Mesodermal cell (in vitro differentiated cells): ENCODE measurements at regions not wholly inside any gene's neighbourhood (a gene's known extent, or its start where the extent isn't known, plus 50 kb on each side); places are given as distances from the start of the nearest gene placed in this dataset.
"Not testable (repeated sequence)": the region's sequence is repeated elsewhere in the genome, so short reads cannot be mapped to it uniquely, and the experiment has no call there.

Experiments
- H3K27ac ChIP-seq: 2 replicates; pipeline ENCODE4 v1.7.0; 2013; ENCODE audit warnings: mild to moderate bottlenecking, low read depth, low read length, moderate library complexity; ENCODE audit not compliant: severe bottlenecking
- H3K36me3 ChIP-seq: 2 replicates; pipeline ENCODE4 v1.7.1; 2013; ENCODE audit warnings: mild to moderate bottlenecking, low read length, moderate library complexity; ENCODE audit not compliant: control insufficient read depth, insufficient read depth
- H3K4me1 ChIP-seq: one replicate; pipeline ENCODE4 v1.7.1; 2013; ENCODE audit warnings: mild to moderate bottlenecking, low read length; ENCODE audit not compliant: insufficient read depth, control insufficient read depth, poor library complexity, severe bottlenecking
- H3K4me3 ChIP-seq: 2 replicates; pipeline ENCODE4 v1.7.0; 2013; ENCODE audit warnings: low read length, control low read depth, mild to moderate bottlenecking; ENCODE audit not compliant: insufficient read depth, poor library complexity, severe bottlenecking; ENCODE audit errors: extremely low read depth
- H3K9me3 ChIP-seq: 2 replicates; pipeline ENCODE4 v1.7.1; 2013; ENCODE audit warnings: mild to moderate bottlenecking, low read length, moderate library complexity; ENCODE audit not compliant: control insufficient read depth
- whole genome bisulfite sequencing, 2 experiments: methylation state at CpG; one replicate each; pipeline ENCODE4 v1.1.5; 2013; ENCODE audit warnings: missing lambda C conversion rate in 2 of 2; ENCODE audit not compliant: insufficient coverage in 2 of 2; 5-methylcytosine and 5-hydroxymethylcytosine counted together

DNA sequence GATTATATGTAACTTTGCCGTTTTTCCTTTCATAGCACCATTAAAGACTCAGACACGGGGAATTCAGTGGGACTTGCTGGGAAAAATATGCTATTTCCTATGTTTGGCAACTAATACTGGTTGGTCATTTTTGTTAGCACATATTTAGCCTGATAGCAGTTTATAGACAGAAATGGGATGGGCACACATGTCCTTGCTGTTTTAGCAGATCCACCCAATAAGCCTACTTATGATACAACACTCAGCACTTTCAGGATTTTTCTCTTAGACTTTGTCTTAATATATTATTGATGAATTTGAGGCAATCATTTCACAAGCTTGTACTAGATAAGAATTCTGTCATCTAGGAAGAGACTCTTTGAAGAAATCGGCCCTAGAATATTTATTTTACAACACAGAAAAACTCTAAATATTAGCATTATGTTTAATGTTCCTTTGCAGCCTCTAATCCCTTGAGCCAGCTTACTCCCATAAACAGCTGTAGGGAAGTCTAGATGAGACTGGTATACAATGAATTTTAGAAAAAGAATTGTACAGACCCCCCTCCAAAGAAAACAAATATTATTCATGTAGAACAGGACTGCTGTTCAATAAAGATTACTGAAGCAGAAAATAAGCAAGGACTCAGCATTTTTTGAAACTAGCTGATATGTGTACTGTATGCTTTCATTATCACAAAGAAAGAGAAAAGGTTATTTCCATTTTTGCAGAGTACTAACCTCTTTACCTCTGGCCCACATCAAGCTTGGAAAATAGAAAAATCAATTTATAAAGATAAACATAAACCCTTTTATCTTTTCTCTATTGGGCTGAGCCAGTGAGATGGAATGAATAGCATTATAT lies 656.8 kb upstream of the SGO1 start:
- H3K36me3 ChIP-seq, result no peaks in the 10 kb centered on the region
- H3K27ac ChIP-seq, result no peak overlapping the region
- 100% methylated on average over 1 of the region's 3 CpGs; no CpG with 5 or more reads in 1 of the 2 experiments for WGBS, 2 experiments
- no peaks in the 10 kb centered on the region for H3K9me3 ChIP-seq
- no peak overlapping the region for H3K4me3 ChIP-seq
- no peaks in the 10 kb centered on the region for H3K4me1 ChIP-seq

DNA sequence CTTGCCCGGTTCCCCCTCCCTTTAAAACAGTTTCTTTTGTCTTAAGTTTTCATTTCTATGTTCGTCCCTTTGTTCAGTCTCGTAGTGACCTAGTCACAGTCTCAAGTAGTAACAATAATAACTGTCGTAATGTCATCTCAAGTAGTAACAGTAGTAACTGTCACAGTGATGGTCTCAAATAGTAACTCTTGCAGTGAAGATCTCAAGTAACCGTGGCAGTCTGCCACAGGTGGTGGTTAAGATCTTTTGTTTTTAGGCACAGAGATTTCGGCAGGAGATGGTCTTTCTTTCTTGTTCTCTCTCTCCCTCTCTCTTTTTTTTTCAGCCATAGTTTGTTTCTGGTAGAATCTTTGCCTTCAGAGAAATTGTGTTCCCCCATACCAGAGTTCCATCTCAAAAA lies 656.0 kb upstream of the SGO1 start:
- 57 to 87% methylated on average over 2 to 6 of the region's 6 CpGs for WGBS, 2 experiments
- H3K4me1 ChIP-seq, result no peaks in the 10 kb centered on the region
- H3K4me3 ChIP-seq, result no peak overlapping the region
- H3K27ac ChIP-seq, result no peak overlapping the region
- H3K36me3 ChIP-seq, result no peaks in the 10 kb centered on the region
- H3K9me3 ChIP-seq, result no peaks in the 10 kb centered on the region

- H3K4me3 ChIP-seq, result no peak overlapping the region
- no CpG with 5 or more reads among the region's 3 CpGs for WGBS, 2 experiments
- H3K4me1 ChIP-seq, result no peaks in the 10 kb centered on the region
- no peak overlapping the region for H3K27ac ChIP-seq
- H3K36me3 ChIP-seq, result no peaks in the 10 kb centered on the region
- no peaks in the 10 kb centered on the region for H3K9me3 ChIP-seq
Observed at GRCh38 chr3:20837676-20838302, 651.8 kb upstream of the SGO1 start.

DNA sequence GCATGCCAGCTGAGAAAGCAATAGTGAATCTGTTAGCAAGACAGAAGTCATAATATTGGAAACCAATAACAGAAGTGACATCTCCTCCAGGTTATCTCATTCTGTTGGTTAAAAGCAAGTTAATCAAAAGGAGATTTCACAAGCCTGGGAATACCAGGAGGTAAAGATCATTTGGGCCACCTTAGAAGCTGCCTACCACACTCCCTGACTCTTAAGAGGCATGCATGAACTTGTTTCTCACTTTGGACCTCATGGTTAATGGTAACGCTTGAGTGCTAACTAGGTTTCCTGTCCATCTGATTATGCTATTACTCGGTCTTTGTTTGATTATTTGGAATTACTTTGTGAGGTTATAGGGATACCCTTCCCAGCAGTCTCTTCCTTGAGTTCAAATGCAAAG lies 650.8 kb upstream of the SGO1 start:
- Histone ChIP-seq H3K36me3 (no peaks in the 10 kb centered on the region), H3K9me3 (no peaks in the 10 kb centered on the region), H3K4me1 (no peaks in the 10 kb centered on the region), H3K27ac (no peak overlapping the region), H3K4me3 (no peak overlapping the region)
- no CpG with 5 or more reads among the region's 2 CpGs for WGBS, 2 experiments

DNA sequence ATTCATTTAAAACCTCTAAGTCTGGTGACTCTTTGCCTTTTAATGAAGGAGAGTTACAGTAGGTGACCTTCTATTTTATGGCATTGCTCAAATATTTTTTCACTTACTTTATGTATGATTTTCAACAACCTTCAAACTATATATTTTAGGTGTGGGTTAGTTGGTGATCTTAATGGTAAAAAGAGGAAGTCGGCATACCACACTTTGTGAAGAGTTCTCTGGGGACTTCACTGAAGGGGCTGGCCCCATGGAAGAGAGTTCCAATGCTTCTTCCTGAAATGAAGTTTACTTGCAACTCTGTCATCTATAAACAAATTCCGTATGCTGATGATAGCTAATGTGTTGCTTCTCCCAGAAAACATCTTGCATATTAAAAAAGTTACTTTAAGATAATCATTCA lies 647.0 kb upstream of the SGO1 start:
- no peak overlapping the region for H3K27ac ChIP-seq
- H3K36me3 ChIP-seq, result no peaks in the 10 kb centered on the region
- no peak overlapping the region for H3K4me3 ChIP-seq
- no peaks in the 10 kb centered on the region for H3K4me1 ChIP-seq
- 100% methylated on average over 1 of the region's 2 CpGs; no CpG with 5 or more reads in 1 of the 2 experiments for WGBS, 2 experiments
- H3K9me3 ChIP-seq, result no peaks in the 10 kb centered on the region

DNA sequence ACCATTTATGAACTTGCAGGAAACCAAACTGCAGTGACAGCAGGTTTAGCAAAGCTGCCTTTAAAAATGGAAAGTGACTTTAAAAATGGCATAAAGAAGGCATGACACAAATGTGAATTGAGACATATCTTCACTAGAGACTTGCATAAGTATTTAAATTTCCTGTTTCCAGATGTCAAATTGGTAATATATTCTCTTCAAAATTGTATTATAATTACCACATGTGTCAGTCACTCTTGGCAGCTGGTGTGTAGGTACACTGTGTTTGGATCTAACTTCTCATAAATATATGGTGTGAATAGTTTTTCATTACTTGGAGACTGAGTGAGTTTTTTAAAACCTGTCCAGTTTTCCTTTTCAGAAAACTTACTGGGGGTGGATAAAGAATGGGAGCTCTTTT lies 636.2 kb upstream of the SGO1 start:
- Histone ChIP-seq H3K4me3 (no peak overlapping the region), H3K9me3 (no peaks in the 10 kb centered on the region), H3K36me3 (no peaks in the 10 kb centered on the region), H3K27ac (no peak overlapping the region), H3K4me1 (no peaks in the 10 kb centered on the region)

DNA sequence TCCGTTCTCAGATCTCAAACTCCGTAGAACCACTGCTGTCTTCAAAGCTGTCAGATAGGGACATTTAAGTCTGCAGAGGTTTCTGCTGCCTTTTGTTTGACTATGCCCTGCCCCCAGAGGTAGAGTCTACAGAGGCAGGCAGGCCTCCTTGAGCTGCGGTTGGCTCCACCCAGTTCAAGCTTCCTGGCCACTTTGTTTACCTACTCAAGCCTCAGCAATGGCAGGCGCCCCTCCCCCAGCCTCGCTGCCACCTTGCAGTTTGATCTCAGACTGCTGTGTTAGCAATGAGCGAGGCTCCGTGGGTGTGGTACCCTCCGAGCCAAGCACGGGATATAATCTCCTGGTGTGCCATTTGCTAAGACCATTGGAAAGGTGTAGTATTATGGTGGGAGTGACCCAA lies 634.9 kb upstream of the SGO1 start:
- H3K4me3 ChIP-seq, H3K9me3 ChIP-seq, H3K4me1 ChIP-seq, H3K27ac ChIP-seq, H3K36me3 ChIP-seq: not testable (repeated sequence)
- 87 to 88% methylated on average over 6 to 9 of the region's 9 CpGs for WGBS, 2 experiments

GRCh38 chr3:20811631-20812030 lies 625.6 kb upstream of the SGO1 start:
- H3K9me3 ChIP-seq, result no peaks in the 10 kb centered on the region
- no peaks in the 10 kb centered on the region for H3K36me3 ChIP-seq
- WGBS, 2 experiments, result 100% methylated on average over 1 of the region's 2 CpGs
- H3K4me1 ChIP-seq, result no peaks in the 10 kb centered on the region
- no peak overlapping the region for H3K27ac ChIP-seq
- no peak overlapping the region for H3K4me3 ChIP-seq

DNA sequence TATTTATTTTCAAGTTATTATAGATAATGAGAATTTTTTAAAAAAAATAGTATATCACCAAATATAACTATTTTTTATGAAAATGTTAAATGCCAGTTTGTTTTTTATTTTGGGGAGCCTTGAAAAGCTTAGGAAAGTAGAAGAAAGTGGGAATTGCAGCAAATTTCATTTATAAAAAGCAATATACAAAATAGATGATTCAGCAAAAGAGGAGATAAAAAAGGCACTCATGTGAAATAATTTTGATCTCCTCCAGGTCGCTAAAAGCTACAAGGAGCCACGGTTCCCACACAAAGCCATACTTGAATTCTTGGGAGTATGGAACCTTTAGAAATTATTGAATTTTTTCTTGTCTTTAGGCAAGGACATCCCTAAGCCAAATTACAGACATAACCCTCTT lies 625.0 kb upstream of the SGO1 start:
- H3K4me1 ChIP-seq, result no peaks in the 10 kb centered on the region
- no peak overlapping the region for H3K4me3 ChIP-seq
- H3K36me3 ChIP-seq, result no peaks in the 10 kb centered on the region
- whole genome bisulfite sequencing, 2 experiments, result 80 to 100% methylated on average over 2 of the region's 2 CpGs
- H3K27ac ChIP-seq, result no peak overlapping the region
- H3K9me3 ChIP-seq, result no peaks in the 10 kb centered on the region

- Histone ChIP-seq H3K27ac (no peak overlapping the region), H3K4me1 (no peaks in the 10 kb centered on the region)
Observed at GRCh38 chr3:20810555-20810954, 624.5 kb upstream of the SGO1 start.

DNA sequence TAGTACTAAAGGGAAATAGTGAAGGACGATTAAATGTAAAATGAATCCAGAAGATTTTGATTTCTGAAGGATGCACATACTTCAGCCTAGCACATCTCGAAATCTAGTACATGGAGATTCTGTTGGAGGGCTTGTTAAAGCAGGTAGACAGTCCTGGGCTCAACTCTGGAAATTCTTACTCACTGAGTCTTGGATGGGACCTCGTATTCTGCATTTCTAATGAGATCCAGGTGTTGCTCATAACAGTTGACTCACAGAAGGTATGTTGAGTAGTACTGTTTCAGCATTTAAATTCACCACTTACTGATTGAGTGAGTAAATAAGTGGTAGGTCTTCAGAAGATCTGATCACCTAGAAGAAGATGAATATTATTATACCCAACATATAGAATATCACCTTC lies 623.4 kb upstream of the SGO1 start:
- no peaks in the 10 kb centered on the region for H3K4me1 ChIP-seq
- H3K4me3 ChIP-seq, result no peak overlapping the region
- H3K9me3 ChIP-seq, result no peaks in the 10 kb centered on the region
- H3K36me3 ChIP-seq, result no peaks in the 10 kb centered on the region
- WGBS, 2 experiments, result 86 to 94% methylated on average over 1 to 2 of the region's 3 CpGs
- H3K27ac ChIP-seq, result no peak overlapping the region

More at GRCh38 chr3:20810555-20810954, 624.5 kb upstream of the SGO1 start:
- H3K36me3 ChIP-seq, result no peaks in the 10 kb centered on the region
- no peak overlapping the region for H3K4me3 ChIP-seq
- no peaks in the 10 kb centered on the region for H3K9me3 ChIP-seq
